Testis (tissue), 2 donors: ENCODE measurements at regions not wholly inside any gene's neighbourhood (a gene's known extent, or its start where the extent isn't known, plus 50 kb on each side); places are given as distances from the start of the nearest gene placed in this dataset.

ENCODE experiments used
- CTCF ChIP-seq, 3 experiments: fragments of 450-650 bp in 2 of 3; fragments of 200-600 bp in 1 of 3; sonication (generic) in 1 of 3; IDR thresholded peaks; one replicate each; pipeline ENCODE4 v1.5.1; 2016 to 2019; ENCODE audit warnings: antibody characterized with exemption in 3 of 3, mild to moderate bottlenecking in 2 of 3, moderate library complexity in 1 of 3
- POLR2A ChIP-seq: fragments of 450-650 bp; IDR thresholded peaks from one replicate; pipeline ENCODE4 v1.6.1; 2017; ENCODE audit warnings: antibody characterized with exemption, mild to moderate bottlenecking, moderate library complexity

GRCh38 chr13:18948012-18948663, 233.5 kb downstream of the TUBA3C start:
- TF ChIP-seq POLR2A, result no peak
- no peak for TF ChIP-seq CTCF (IDR thresholded peaks at IDR 0.05)
